GM20431 (cell line): ENCODE measurements at regions not wholly inside any gene's neighbourhood (a gene's known extent, or its start where the extent isn't known, plus 50 kb on each side); places are given as distances from the start of the nearest gene placed in this dataset.
"Not testable (repeated sequence)": the region's sequence is repeated elsewhere in the genome, so short reads cannot be mapped to it uniquely, and the experiment has no call there.

Source experiments
- in situ Hi-C: fragments of 300-500 bp; cut with MseI, MboI; formaldehyde crosslinking; loops from one replicate; pipeline ENCODE4 v1.15.0; 2020; ENCODE audit warnings: low sequenced_read_pairs; ENCODE audit not compliant: unreplicated experiment

GRCh38 chr4:169934794-169935429, 91.3 kb downstream of the MFAP3L start:
- in situ Hi-C loops, result no loop called here

- in situ Hi-C loops, result no loop called here
Observed at GRCh38 chr4:169933531-169933930, 92.7 kb downstream of the MFAP3L start.

GRCh38 chr4:169931964-169932363, 94.2 kb downstream of the MFAP3L start:
- in situ Hi-C loops, result no loop called here

GRCh38 chr4:169930755-169931154, 95.4 kb downstream of the MFAP3L start:
- in situ Hi-C loops, result not testable (repeated sequence)

- in situ Hi-C loops, result no loop called here
Observed at GRCh38 chr4:169927280-169927679, 98.9 kb downstream of the MFAP3L start.

GRCh38 chr4:169925678-169926077, 100.5 kb downstream of the MFAP3L start:
- in situ Hi-C loops, result no loop called here

GRCh38 chr4:169922632-169923276, 103.4 kb downstream of the MFAP3L start:
- in situ Hi-C loops, result no loop called here

- in situ Hi-C loops, result no loop called here
Observed at GRCh38 chr4:169921732-169922131, 104.5 kb downstream of the MFAP3L start.

GRCh38 chr4:169921237-169921636, 105.0 kb downstream of the MFAP3L start:
- in situ Hi-C loops, result no loop called here

GRCh38 chr4:169919194-169920124, 106.7 kb downstream of the MFAP3L start:
- in situ Hi-C loops, result not testable (repeated sequence)

GRCh38 chr4:169915545-169915944, 110.7 kb downstream of the MFAP3L start:
- in situ Hi-C loops, result no loop called here

GRCh38 chr4:169914866-169915265, 111.3 kb downstream of the MFAP3L start:
- in situ Hi-C loops, result no loop called here

GRCh38 chr4:169912996-169913395, 113.2 kb downstream of the MFAP3L start:
- in situ Hi-C loops, result no loop called here

- in situ Hi-C loops, result no loop called here
Observed at GRCh38 chr4:169909897-169910296, 116.3 kb downstream of the MFAP3L start.

GRCh38 chr4:169909479-169909878, 116.7 kb downstream of the MFAP3L start:
- in situ Hi-C loops, result no loop called here

- in situ Hi-C loops, result no loop called here
Observed at GRCh38 chr4:169907705-169908104, 118.5 kb downstream of the MFAP3L start.

- in situ Hi-C loops, result no loop called here
Observed at GRCh38 chr4:169906821-169907220, 119.4 kb downstream of the MFAP3L start.

- in situ Hi-C loops, result no loop called here
Observed at GRCh38 chr4:169906104-169906503, 120.1 kb downstream of the MFAP3L start.

GRCh38 chr4:169902658-169903345, 123.4 kb downstream of the MFAP3L start:
- in situ Hi-C loops, result no loop called here

- in situ Hi-C loops, result no loop called here
Observed at GRCh38 chr4:169900241-169900845, 125.9 kb downstream of the MFAP3L start.
